VCaP (cell line): ENCODE measurements at regions not wholly inside any gene's neighbourhood (a gene's known extent, or its start where the extent isn't known, plus 50 kb on each side); places are given as distances from the start of the nearest gene placed in this dataset.

Experiments
- H3K27ac ChIP-seq: fragments of 450-650 bp; 2 replicates; pipeline ENCODE4 v1.5.1; 2017
- CTCF ChIP-seq: fragments of 450-650 bp; conservative IDR thresholded peaks from 2 replicates; pipeline ENCODE4 v1.5.1; 2017; ENCODE audit warnings: mild to moderate bottlenecking, moderate library complexity

- TF ChIP-seq CTCF: no peak
- no peak overlapping the region for H3K27ac ChIP-seq
These were observed 54.2 kb upstream of the RUNX3 start for GRCh38 chr1:24984300-24984699.

- no peak overlapping the region for H3K27ac ChIP-seq
- no peak for TF ChIP-seq CTCF
These were observed 53.1 kb upstream of the RUNX3 start for GRCh38 chr1:24983006-24983680.

GRCh38 chr1:24981631-24982005, 51.5 kb upstream of the RUNX3 start:
- no peak overlapping the region for H3K27ac ChIP-seq
- no peak for TF ChIP-seq CTCF

GRCh38 chr1:24980836-24981630, 51.0 kb upstream of the RUNX3 start:
- no peak for TF ChIP-seq CTCF
- H3K27ac ChIP-seq: no peak overlapping the region
